Brain microvascular endothelial cell (primary cell): ENCODE measurements at regions not wholly inside any gene's neighbourhood (a gene's known extent, or its start where the extent isn't known, plus 50 kb on each side); places are given as distances from the start of the nearest gene placed in this dataset.

Source experiments
- DNase-seq: peaks from one replicate; pipeline ENCODE4 v3.0.0-alpha.2; 2020
- H3K27ac ChIP-seq: fragments of 250-450 bp; sonication (Bioruptor Pico); 2 replicates; pipeline ENCODE4 v1.5.1; 2020; ENCODE audit warnings: mild to moderate bottlenecking, moderate library complexity
- H3K27me3 ChIP-seq: fragments of 250-450 bp; sonication (Bioruptor Pico); replicated peaks from 2 replicates; pipeline ENCODE4 v1.5.1; 2020; ENCODE audit warnings: mild to moderate bottlenecking
- H3K36me3 ChIP-seq: fragments of 250-450 bp; sonication (Bioruptor Pico); replicated peaks from 2 replicates; pipeline ENCODE4 v1.5.1; 2020; ENCODE audit warnings: mild to moderate bottlenecking
- H3K4me3 ChIP-seq: 2 replicates; pipeline ENCODE4 v1.5.1; 2011; ENCODE audit warnings: low read depth, mild to moderate bottlenecking, control low read depth, low read length, moderate library complexity
- in situ Hi-C: cut with HindIII; loops from 2 replicates; pipeline ENCODE4 v1.10.0; 2017; ENCODE audit warnings: low sequenced_read_pairs, low pct_ligation_motif_present
- TF ChIP-seq, protein P1 (sequence below): IDR thresholded peaks from 2 replicates; pipeline ENCODE4 v1.5.1; 2011; ENCODE audit warnings: low read depth, mild to moderate bottlenecking, moderate library complexity, low read length, control low read depth, inconsistent platforms; ENCODE audit errors: missing control alignments

DNA sequence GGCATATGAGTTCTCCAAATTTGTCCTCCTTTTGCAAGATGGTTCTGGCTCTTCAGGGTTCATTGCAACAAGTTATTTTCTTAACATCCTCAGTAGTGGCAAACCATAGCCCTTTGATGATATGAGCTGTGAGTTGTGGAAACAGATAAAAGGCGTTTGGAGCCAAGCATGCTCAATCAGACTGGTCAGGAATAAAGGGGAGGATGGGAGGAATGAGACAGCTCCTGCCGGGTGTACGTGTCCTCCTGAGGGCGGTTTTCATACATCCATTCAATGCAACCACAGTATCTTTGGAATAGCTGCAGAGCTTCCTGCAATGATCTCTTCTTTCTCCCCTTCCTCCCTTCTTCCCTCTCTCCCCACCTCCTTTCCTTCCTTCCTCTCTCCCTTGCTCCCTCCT is 245.8 kb downstream of the GLI2 start:
- TF ChIP-seq, protein P1, sequence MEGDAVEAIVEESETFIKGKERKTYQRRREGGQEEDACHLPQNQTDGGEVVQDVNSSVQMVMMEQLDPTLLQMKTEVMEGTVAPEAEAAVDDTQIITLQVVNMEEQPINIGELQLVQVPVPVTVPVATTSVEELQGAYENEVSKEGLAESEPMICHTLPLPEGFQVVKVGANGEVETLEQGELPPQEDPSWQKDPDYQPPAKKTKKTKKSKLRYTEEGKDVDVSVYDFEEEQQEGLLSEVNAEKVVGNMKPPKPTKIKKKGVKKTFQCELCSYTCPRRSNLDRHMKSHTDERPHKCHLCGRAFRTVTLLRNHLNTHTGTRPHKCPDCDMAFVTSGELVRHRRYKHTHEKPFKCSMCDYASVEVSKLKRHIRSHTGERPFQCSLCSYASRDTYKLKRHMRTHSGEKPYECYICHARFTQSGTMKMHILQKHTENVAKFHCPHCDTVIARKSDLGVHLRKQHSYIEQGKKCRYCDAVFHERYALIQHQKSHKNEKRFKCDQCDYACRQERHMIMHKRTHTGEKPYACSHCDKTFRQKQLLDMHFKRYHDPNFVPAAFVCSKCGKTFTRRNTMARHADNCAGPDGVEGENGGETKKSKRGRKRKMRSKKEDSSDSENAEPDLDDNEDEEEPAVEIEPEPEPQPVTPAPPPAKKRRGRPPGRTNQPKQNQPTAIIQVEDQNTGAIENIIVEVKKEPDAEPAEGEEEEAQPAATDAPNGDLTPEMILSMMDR = no peak
- peaks cover 45% of the 10 kb centered on the region for H3K36me3 ChIP-seq
- no peak overlapping the region for H3K27ac ChIP-seq
- in situ Hi-C loops = no loop called here
- DNase-seq = no peak
- H3K4me3 ChIP-seq = no peak overlapping the region
- H3K27me3 ChIP-seq = no peaks in the 10 kb centered on the region

DNA sequence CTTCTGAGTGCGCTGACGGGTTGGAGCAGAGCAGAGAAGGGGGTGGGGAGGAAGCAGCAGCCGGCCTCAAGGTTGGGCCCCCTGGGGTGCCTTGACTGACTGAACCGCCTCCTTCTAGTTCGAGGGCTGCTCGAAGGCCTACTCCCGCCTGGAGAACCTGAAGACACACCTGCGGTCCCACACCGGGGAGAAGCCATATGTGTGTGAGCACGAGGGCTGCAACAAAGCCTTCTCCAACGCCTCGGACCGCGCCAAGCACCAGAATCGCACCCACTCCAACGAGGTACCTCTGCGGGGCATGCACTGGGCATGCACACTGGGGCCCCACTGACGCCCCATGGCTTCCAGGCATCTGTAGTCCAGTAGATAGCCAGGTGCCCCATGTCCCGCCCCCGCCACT is 246.9 kb downstream of the GLI2 start:
- Histone ChIP-seq H3K27ac (no peak overlapping the region), H3K4me3 (no peak overlapping the region), H3K36me3 (peaks cover 49% of the 10 kb centered on the region), H3K27me3 (no peaks in the 10 kb centered on the region)
- no peak for DNase-seq
- TF ChIP-seq, protein P1 = no peak
- in situ Hi-C loops = no loop called here

DNA sequence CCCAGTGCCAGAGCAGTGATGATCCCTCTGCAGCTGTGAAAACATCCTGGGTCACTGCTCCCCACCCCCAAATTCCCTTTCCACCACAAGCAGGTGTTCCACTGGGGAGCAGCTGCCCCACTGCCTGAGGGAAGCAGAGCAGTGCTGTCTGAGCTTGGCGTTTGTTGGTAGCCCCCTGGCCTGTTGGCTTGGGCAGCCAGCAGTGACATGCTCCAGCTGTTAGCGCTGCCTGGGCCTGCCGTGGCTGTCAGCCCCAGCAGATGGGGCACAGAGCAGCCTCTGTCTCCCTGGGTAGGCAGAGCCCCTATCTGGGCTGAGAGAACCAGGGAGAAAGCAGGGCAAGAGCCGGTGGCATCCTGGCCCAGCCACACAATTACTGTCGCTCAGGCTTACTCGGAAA is 247.7 kb downstream of the GLI2 start:
- DNase-seq = no peak
- no peak overlapping the region for H3K27ac ChIP-seq
- TF ChIP-seq, protein P1 = no peak
- in situ Hi-C loops = no loop called here
- H3K4me3 ChIP-seq = no peak overlapping the region
- H3K36me3 ChIP-seq = peaks cover 50% of the 10 kb centered on the region
- H3K27me3 ChIP-seq = no peaks in the 10 kb centered on the region

DNA sequence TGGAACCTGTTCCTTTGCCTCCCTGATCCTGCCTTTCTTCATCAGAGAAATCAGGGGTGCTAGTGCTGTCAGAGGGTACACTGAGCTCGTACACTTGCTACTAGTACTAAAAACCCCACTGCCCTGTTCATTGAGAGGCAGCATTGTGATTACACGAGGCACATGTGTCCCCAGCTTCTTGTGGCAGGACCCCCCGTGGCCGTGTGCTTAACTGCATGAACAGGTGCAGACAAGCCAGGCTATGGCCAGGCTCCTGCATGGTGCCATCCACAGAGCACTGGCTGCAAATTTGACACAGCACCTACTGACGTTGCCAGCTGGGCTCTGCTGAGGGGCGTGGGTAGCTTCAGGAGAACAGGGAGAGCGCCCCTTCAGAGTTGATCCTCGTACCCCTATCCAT is 248.4 kb downstream of the GLI2 start:
- H3K27ac ChIP-seq = no peak overlapping the region
- no peak for DNase-seq
- H3K4me3 ChIP-seq = no peak overlapping the region
- in situ Hi-C loops = no loop called here
- H3K27me3 ChIP-seq = no peaks in the 10 kb centered on the region
- TF ChIP-seq, protein P1 = no peak
- peaks cover 50% of the 10 kb centered on the region for H3K36me3 ChIP-seq

DNA sequence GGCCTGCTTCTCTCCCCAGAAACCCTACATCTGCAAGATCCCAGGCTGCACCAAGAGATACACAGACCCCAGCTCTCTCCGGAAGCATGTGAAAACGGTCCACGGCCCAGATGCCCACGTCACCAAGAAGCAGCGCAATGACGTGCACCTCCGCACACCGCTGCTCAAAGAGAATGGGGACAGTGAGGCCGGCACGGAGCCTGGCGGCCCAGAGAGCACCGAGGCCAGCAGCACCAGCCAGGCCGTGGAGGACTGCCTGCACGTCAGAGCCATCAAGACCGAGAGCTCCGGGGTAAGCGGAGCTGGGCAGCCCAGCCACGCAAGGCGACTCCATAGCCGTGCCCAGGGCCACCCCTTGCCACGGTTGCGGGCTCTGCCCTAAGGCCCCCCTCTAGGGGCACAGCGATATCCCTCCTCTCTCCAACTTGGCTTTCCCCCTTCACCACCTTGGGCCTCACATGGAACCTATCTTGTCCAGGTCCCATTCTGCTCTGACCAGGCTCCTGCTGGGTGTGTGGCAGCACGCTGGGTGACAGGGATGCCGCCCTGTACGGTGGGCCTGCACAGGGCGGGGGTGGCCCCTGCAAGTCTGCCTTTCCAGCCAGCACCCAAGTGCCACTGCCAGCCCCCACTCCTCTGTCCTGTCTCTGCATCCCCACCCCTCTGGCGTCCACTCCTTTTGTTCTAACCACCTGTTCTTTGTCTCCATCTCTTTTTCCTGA is 248.9 kb downstream of the GLI2 start:
- no peak overlapping the region for H3K4me3 ChIP-seq
- no peaks in the 10 kb centered on the region for H3K27me3 ChIP-seq
- TF ChIP-seq, protein P1 = no peak
- in situ Hi-C loops = no loop called here
- H3K36me3 ChIP-seq = peaks cover 52% of the 10 kb centered on the region
- H3K27ac ChIP-seq = no peak overlapping the region
- DNase-seq = no peak
